Testis (tissue), 2 donors: ENCODE measurements at regions not wholly inside any gene's neighbourhood (a gene's known extent, or its start where the extent isn't known, plus 50 kb on each side); places are given as distances from the start of the nearest gene placed in this dataset.

Experiments
- POLR2A ChIP-seq: fragments of 450-650 bp; IDR thresholded peaks from one replicate; pipeline ENCODE4 v1.6.1; 2017; ENCODE audit warnings: antibody characterized with exemption, mild to moderate bottlenecking, moderate library complexity
- TF ChIP-seq, protein P1 (sequence below), 3 experiments: fragments of 450-650 bp in 2 of 3; fragments of 200-600 bp in 1 of 3; sonication (generic) in 1 of 3; IDR thresholded peaks; one replicate each; pipeline ENCODE4 v1.5.1; 2016 to 2019; ENCODE audit warnings: antibody characterized with exemption in 3 of 3, mild to moderate bottlenecking in 2 of 3, moderate library complexity in 1 of 3

DNA sequence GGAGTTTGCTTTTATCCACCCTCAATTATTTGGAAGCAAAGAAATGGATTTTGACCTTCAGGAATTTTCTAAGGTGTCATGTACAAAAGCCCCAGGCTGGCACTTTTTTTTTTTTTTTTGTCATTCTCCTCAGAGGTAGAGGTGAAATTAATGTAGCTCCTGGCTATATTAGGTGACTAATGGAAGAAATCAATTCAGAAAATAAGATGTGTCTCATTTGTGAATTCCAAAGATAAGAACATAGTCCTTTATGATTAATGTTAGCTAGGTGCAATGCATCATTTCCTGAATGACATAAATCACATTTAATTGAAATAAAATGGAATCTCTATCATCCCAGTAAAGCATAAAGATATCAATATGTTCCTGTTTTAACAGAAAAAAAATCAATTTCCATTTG lies 477.6 kb downstream of the FBXO15 start:
- TF ChIP-seq, protein P1, sequence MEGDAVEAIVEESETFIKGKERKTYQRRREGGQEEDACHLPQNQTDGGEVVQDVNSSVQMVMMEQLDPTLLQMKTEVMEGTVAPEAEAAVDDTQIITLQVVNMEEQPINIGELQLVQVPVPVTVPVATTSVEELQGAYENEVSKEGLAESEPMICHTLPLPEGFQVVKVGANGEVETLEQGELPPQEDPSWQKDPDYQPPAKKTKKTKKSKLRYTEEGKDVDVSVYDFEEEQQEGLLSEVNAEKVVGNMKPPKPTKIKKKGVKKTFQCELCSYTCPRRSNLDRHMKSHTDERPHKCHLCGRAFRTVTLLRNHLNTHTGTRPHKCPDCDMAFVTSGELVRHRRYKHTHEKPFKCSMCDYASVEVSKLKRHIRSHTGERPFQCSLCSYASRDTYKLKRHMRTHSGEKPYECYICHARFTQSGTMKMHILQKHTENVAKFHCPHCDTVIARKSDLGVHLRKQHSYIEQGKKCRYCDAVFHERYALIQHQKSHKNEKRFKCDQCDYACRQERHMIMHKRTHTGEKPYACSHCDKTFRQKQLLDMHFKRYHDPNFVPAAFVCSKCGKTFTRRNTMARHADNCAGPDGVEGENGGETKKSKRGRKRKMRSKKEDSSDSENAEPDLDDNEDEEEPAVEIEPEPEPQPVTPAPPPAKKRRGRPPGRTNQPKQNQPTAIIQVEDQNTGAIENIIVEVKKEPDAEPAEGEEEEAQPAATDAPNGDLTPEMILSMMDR (IDR thresholded peaks at IDR 0.05), result no peak
- no peak for TF ChIP-seq POLR2A
